HL-60 (cell line): ENCODE measurements at regions not wholly inside any gene's neighbourhood (a gene's known extent, or its start where the extent isn't known, plus 50 kb on each side); places are given as distances from the start of the nearest gene placed in this dataset.

Experiments used
- CTCF ChIP-seq: IDR thresholded peaks from one replicate; pipeline ENCODE4 v1.5.1; 2011; ENCODE audit warnings: low read length, control low read depth, inconsistent platforms; ENCODE audit not compliant: insufficient read depth
- POLR2AphosphoS5 ChIP-seq: IDR thresholded peaks from 2 replicates; pipeline ENCODE4 v1.6.1; 2012; ENCODE audit warnings: low read depth

GRCh38 chr4:60366661-60367060 lies 833.5 kb upstream of the ADGRL3 start:
- TF ChIP-seq CTCF (no peak), POLR2AphosphoS5 (no peak)
